B cell (primary cell): ENCODE measurements at regions not wholly inside any gene's neighbourhood (a gene's known extent, or its start where the extent isn't known, plus 50 kb on each side); places are given as distances from the start of the nearest gene placed in this dataset.

Experiments
- ATAC-seq: fragments of 200-7000 bp; cut with Tn5 transposase; one replicate; pipeline ENCODE4 v1.10.0; 2021; ENCODE audit warnings: low read depth, mild to moderate bottlenecking, moderate number of reproducible peaks, moderate library complexity
- CTCF ChIA-PET: fragments of 350-600 bp; sonication (Branson Sonifier 250); formaldehyde crosslinking; loops from one replicate; lab custom pipeline; 2021; ENCODE audit warnings: antibody characterized with exemption, inconsistent platforms; lab: Charles Lee
- POLR2A ChIA-PET: fragments of 350-600 bp; sonication (Branson Sonifier 250); formaldehyde crosslinking; loops from one replicate; lab custom pipeline; 2021; ENCODE audit warnings: antibody characterized with exemption; lab: Charles Lee
- DNase-seq: peaks from one replicate; pipeline ENCODE4 v3.0.0; 2013
- H2AFZ ChIP-seq: 2 replicates; pipeline ENCODE4 v1.6.1; 2012; ENCODE audit warnings: mild to moderate bottlenecking, low read depth, low read length; ENCODE audit not compliant: insufficient read depth, poor library complexity, severe bottlenecking
- H3K27ac ChIP-seq, 2 donors: 1 replicate in 1 of 2; 2 replicates in 1 of 2; pipeline ENCODE4 v1.5.1; 2012 to 2013; ENCODE audit warnings: low read length in 2 of 2, mild to moderate bottlenecking in 2 of 2, moderate library complexity in 1 of 2
- H3K27me3 ChIP-seq, 4 experiments: fragments of 200-600 bp in 1 of 4; sonication (generic) in 1 of 4; replicated peaks in 1 of 4; 1 replicate in 2 of 4; 2 replicates in 2 of 4; pipeline versions ENCODE4 v1.6.1 to v1.7.0; 2013 to 2016; ENCODE audit warnings: low read length in 3 of 4, mild to moderate bottlenecking in 2 of 4, mixed read lengths in 1 of 4, moderate library complexity in 1 of 4; ENCODE audit not compliant: insufficient read depth in 4 of 4, control insufficient read depth in 3 of 4; ENCODE audit errors: control extremely low read depth in 1 of 4
- H3K36me3 ChIP-seq, 2 experiments: replicated peaks in 1 of 2; 1 replicate in 1 of 2; 2 replicates in 1 of 2; pipeline versions ENCODE4 v1.6.1 to v1.7.1; 2013; ENCODE audit warnings: low read length in 1 of 2; ENCODE audit not compliant: insufficient read depth in 2 of 2, control insufficient read depth in 1 of 2; ENCODE audit errors: control extremely low read depth in 1 of 2, extremely low read depth in 1 of 2
- H3K4me1 ChIP-seq, 2 donors: fragments of 200-600 bp in 1 of 2; sonication (generic) in 1 of 2; 1 replicate in 1 of 2; 2 replicates in 1 of 2; pipeline versions ENCODE4 v1.5.1 to v1.6.1; 2013 to 2017; ENCODE audit warnings: low read length in 2 of 2; ENCODE audit not compliant: control insufficient read depth in 2 of 2, insufficient read depth in 2 of 2
- H3K4me2 ChIP-seq: replicated peaks from 2 replicates; pipeline ENCODE3; 2012; ENCODE audit warnings: mild to moderate bottlenecking, low read depth, low read length; ENCODE audit not compliant: poor library complexity, severe bottlenecking
- H3K4me3 ChIP-seq, 5 experiments: fragments of 200-600 bp in 1 of 5; sonication (generic) in 1 of 5; 1 replicate in 3 of 5; 2 replicates in 2 of 5; pipeline versions ENCODE4 v1.5.1 to v1.7.0; 2011 to 2016; ENCODE audit warnings: low read length in 4 of 5, mild to moderate bottlenecking in 4 of 5, low read depth in 2 of 5, control low read depth in 1 of 5, moderate library complexity in 1 of 5; ENCODE audit not compliant: insufficient read depth in 1 of 5; ENCODE audit errors: control extremely low read depth in 1 of 5, extremely low read depth in 1 of 5
- H3K79me2 ChIP-seq: fragments of 200-600 bp; sonication (generic); one replicate; pipeline ENCODE4 v1.6.0; 2016; ENCODE audit warnings: low read length; ENCODE audit not compliant: control insufficient read depth, insufficient read depth
- H3K9ac ChIP-seq: fragments of 200-600 bp; sonication (generic); 2 replicates; pipeline ENCODE4 v1.6.1; 2017; ENCODE audit warnings: mild to moderate bottlenecking, low read length, moderate library complexity
- H3K9me3 ChIP-seq, 3 donors: one replicate each; pipeline versions ENCODE4 v1.6.1 to v1.7.1; 2013; ENCODE audit warnings: low read length in 2 of 3; ENCODE audit not compliant: control insufficient read depth in 2 of 3, insufficient read depth in 1 of 3; ENCODE audit errors: control extremely low read depth in 1 of 3
- H4K20me1 ChIP-seq: 2 replicates; pipeline ENCODE4 v1.6.0; 2012; ENCODE audit warnings: mild to moderate bottlenecking, low read length; ENCODE audit not compliant: insufficient read depth, control insufficient read depth, poor library complexity, severe bottlenecking
- H3K27ac Mint-ChIP-seq: one replicate; pipeline ENCODE4 v1.8.0; 2021; ENCODE audit warnings: mixed read lengths
- H3K27me3 Mint-ChIP-seq: one replicate; pipeline ENCODE4 v1.8.0; 2021; ENCODE audit warnings: mixed read lengths
- H3K4me1 Mint-ChIP-seq: one replicate; pipeline ENCODE4 v1.8.0; 2021; ENCODE audit warnings: mixed read lengths
- H3K4me3 Mint-ChIP-seq: one replicate; pipeline ENCODE4 v1.8.0; 2021; ENCODE audit warnings: mixed read lengths
- H3K9me3 Mint-ChIP-seq: one replicate; pipeline ENCODE4 v1.8.0; 2022; ENCODE audit warnings: mixed read lengths; ENCODE audit not compliant: insufficient read depth
- EZH2 ChIP-seq: IDR thresholded peaks from 2 replicates; pipeline ENCODE4 v1.6.1; 2012; ENCODE audit warnings: borderline replicate concordance, low read depth, mild to moderate bottlenecking, moderate library complexity, low read length; ENCODE audit not compliant: insufficient read depth, poor library complexity, severe bottlenecking
- WGBS: methylation state at CpG from one replicate; pipeline ENCODE4 v1.1.5; 2013; ENCODE audit warnings: missing lambda C conversion rate; ENCODE audit not compliant: insufficient coverage; 5-methylcytosine and 5-hydroxymethylcytosine counted together
- intact Hi-C: fragments of 100-400 bp; cut with micrococcal nuclease; formaldehyde crosslinking; loops from one replicate; pipeline ENCODE4 v1.10.0; 2022
- TF ChIP-seq, protein P1 (sequence below): fragments of 200-600 bp; IDR thresholded peaks from one replicate; pipeline ENCODE4 v1.8.0; 2022; ENCODE audit warnings: antibody characterized with exemption, mild to moderate bottlenecking

DNA sequence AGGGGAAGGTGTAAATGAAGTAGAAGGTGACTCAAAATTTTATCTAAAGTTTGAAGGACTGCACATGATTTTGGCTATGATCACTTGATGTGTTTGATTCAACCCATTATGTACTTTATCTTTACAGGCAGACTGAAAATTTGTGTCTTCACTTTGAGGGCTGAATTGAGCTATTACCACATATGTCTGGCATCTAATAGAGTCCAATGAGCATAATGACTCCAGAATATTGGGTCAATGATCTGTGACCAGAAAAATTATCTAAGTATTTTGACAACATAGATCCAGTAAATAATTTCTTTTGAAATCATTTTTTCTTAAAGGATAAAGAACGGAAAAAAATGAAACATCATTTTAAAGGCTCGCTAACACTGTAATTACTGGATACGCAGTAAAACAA lies 2810.0 kb downstream of the PCDH9 start:
- TF ChIP-seq, protein P1, sequence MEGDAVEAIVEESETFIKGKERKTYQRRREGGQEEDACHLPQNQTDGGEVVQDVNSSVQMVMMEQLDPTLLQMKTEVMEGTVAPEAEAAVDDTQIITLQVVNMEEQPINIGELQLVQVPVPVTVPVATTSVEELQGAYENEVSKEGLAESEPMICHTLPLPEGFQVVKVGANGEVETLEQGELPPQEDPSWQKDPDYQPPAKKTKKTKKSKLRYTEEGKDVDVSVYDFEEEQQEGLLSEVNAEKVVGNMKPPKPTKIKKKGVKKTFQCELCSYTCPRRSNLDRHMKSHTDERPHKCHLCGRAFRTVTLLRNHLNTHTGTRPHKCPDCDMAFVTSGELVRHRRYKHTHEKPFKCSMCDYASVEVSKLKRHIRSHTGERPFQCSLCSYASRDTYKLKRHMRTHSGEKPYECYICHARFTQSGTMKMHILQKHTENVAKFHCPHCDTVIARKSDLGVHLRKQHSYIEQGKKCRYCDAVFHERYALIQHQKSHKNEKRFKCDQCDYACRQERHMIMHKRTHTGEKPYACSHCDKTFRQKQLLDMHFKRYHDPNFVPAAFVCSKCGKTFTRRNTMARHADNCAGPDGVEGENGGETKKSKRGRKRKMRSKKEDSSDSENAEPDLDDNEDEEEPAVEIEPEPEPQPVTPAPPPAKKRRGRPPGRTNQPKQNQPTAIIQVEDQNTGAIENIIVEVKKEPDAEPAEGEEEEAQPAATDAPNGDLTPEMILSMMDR = no peak
- no peak for TF ChIP-seq EZH2
- WGBS = no CpG with 5 or more reads among the region's 3 CpGs
- no peaks in the 10 kb centered on the region for H3K9me3 Mint-ChIP-seq
- no peaks in the 10 kb centered on the region for H4K20me1 ChIP-seq
- CTCF ChIA-PET = no interaction called here
- H3K4me1 Mint-ChIP-seq = no peaks in the 10 kb centered on the region
- no peak for DNase-seq
- POLR2A ChIA-PET = no interaction called here
- H3K36me3 ChIP-seq = no peaks in the 10 kb centered on the region
- H3K4me2 ChIP-seq = no peak overlapping the region
- no peak overlapping the region for H3K27ac Mint-ChIP-seq
- H3K9ac ChIP-seq = no peak overlapping the region
- H3K27me3 Mint-ChIP-seq = no peaks in the 10 kb centered on the region
- H3K9me3 ChIP-seq = no peaks in the 10 kb centered on the region
- intact Hi-C loops = no loop called here
- ATAC-seq = no peak
- H2AFZ ChIP-seq = no peak overlapping the region
- no peak overlapping the region for H3K4me3 ChIP-seq
- no peaks in the 10 kb centered on the region for H3K27me3 ChIP-seq
- H3K4me1 ChIP-seq = no peaks in the 10 kb centered on the region
- no peak overlapping the region for H3K4me3 Mint-ChIP-seq
- H3K79me2 ChIP-seq = no peaks in the 10 kb centered on the region
- no peak overlapping the region for H3K27ac ChIP-seq

DNA sequence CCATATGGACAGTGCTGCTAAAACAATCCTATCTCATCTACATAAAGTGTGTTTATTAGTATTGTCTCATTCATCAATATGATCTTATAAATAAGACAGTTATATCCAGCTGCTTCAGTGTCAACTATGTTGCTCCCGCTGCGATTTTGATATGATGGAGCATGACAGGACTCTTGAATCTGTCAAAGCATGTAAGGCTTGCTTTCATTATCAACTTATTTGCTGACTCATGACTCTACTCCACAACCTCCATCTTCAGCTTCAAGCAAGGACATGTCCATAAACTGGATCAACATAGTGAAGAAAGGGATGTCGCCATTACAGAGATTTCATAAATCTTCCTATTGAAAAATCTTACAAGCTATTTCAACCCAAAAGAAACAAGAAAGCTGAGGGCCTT lies 2812.6 kb downstream of the PCDH9 start:
- no CpG with 5 or more reads among the region's 3 CpGs for WGBS
- no peaks in the 10 kb centered on the region for H3K4me1 Mint-ChIP-seq
- DNase-seq (no peak), ATAC-seq (no peak)
- Histone ChIP-seq H2AFZ (no peak overlapping the region), H3K4me1 (no peaks in the 10 kb centered on the region), H3K79me2 (no peaks in the 10 kb centered on the region), H3K4me3 (no peak overlapping the region), H3K27me3 (no peaks in the 10 kb centered on the region), H3K9me3 (no peaks in the 10 kb centered on the region), H4K20me1 (no peaks in the 10 kb centered on the region), H3K4me2 (no peak overlapping the region), H3K9ac (no peak overlapping the region), H3K36me3 (no peaks in the 10 kb centered on the region), H3K27ac (no peak overlapping the region)
- peaks cover 2% of the 10 kb centered on the region for H3K9me3 Mint-ChIP-seq
- H3K4me3 Mint-ChIP-seq = no peak overlapping the region
- TF ChIP-seq EZH2 = no peak
- TF ChIP-seq, protein P1 = no peak
- H3K27ac Mint-ChIP-seq = no peak overlapping the region
- CTCF ChIA-PET = no interaction called here
- POLR2A ChIA-PET = no interaction called here
- intact Hi-C loops = no loop called here
- H3K27me3 Mint-ChIP-seq = no peaks in the 10 kb centered on the region
